ENCODE measurements at regions not wholly inside any gene's neighbourhood (a gene's known extent, or its start where the extent isn't known, plus 50 kb on each side); places are given as distances from the start of the nearest gene placed in this dataset.

DNA sequence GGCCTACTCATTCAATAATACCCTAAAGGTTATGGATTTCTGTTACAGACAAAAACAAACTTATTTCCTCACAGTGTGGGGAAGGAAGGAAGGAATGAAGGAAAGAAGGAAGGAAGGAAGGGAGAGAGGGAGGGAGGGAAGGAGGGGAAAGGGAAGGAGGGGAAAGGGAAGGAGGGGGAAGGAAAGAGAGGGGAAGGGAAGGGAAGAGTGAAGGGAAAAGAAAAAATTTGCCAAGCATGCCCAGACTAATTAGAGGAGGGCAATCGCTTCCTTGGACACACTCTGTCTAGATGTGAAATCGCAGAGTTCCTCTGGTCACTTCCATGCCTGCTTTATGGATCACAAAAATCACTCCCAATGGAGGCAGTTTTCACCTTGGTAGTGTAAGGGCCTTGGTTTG is 570.1 kb upstream of the SOX9 start:
- Histone ChIP-seq H4K20me1 (ENCODE audit: insufficient read depth, low read length) (no peaks in the 10 kb centered on the region), H3K27ac (ENCODE audit: low read depth, low read length, poor library complexity, severe bottlenecking) (no peak overlapping the region), H3K9me3 (ENCODE audit: low read length) (no peaks in the 10 kb centered on the region), H3K36me3 (ENCODE audit: insufficient read depth, low read length) (no peaks in the 10 kb centered on the region), H3F3A (ENCODE audit: insufficient read depth, low read length) (no peaks in the 10 kb centered on the region), H3K9ac (ENCODE audit: low read length) (no peak overlapping the region), H2AFZ (ENCODE audit: low read length) (no peak overlapping the region), H3K4me3 (ENCODE audit: low read depth, low read length, poor library complexity, severe bottlenecking) (no peak overlapping the region), H3K4me1 (ENCODE audit: insufficient read depth, low read length, severe bottlenecking) (no peaks in the 10 kb centered on the region), H3K27me3 (ENCODE audit: insufficient read depth, low read length) (no peaks in the 10 kb centered on the region), H3K9me2 (ENCODE audit: low read depth, low read length) (no peaks in the 10 kb centered on the region), H3K4me2 (ENCODE audit: low read length) (no peak overlapping the region), H3K79me2 (ENCODE audit: insufficient read depth, low read length) (no peaks in the 10 kb centered on the region)
- TF ChIP-seq, protein P1, sequence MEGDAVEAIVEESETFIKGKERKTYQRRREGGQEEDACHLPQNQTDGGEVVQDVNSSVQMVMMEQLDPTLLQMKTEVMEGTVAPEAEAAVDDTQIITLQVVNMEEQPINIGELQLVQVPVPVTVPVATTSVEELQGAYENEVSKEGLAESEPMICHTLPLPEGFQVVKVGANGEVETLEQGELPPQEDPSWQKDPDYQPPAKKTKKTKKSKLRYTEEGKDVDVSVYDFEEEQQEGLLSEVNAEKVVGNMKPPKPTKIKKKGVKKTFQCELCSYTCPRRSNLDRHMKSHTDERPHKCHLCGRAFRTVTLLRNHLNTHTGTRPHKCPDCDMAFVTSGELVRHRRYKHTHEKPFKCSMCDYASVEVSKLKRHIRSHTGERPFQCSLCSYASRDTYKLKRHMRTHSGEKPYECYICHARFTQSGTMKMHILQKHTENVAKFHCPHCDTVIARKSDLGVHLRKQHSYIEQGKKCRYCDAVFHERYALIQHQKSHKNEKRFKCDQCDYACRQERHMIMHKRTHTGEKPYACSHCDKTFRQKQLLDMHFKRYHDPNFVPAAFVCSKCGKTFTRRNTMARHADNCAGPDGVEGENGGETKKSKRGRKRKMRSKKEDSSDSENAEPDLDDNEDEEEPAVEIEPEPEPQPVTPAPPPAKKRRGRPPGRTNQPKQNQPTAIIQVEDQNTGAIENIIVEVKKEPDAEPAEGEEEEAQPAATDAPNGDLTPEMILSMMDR (IDR thresholded peaks at IDR 0.05; ENCODE audit: low read length): no peak
- TF ChIP-seq EZH2 (IDR thresholded peaks at IDR 0.05; ENCODE audit: borderline replicate concordance, low read length): no peak

DNA sequence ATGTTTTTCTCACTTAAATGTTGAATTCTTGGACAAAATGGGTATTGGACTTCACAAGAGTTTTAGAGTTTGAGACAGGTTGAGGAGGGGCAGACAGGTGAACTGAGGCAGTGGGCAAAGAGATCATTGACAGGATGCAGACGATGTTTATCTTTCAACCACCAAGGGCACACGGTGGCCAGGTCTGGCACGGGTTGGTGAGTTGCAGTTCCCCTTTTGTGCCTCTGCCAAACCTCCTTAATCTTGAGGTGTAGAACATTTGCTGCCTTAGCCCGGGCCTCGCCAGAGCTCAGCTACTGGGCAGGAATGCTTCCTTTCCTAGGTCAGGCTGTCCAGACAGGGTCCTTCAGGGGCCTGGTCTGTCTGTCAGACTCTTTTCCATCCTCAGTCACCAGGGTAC is 567.4 kb upstream of the SOX9 start:
- H3K4me1 ChIP-seq (ENCODE audit: insufficient read depth, low read length, severe bottlenecking): no peaks in the 10 kb centered on the region
- no peak overlapping the region for H2AFZ ChIP-seq (ENCODE audit: low read length)
- H3K9me3 ChIP-seq (ENCODE audit: low read length): no peaks in the 10 kb centered on the region
- no peak overlapping the region for H3K4me3 ChIP-seq (ENCODE audit: low read depth, low read length, poor library complexity, severe bottlenecking)
- no peaks in the 10 kb centered on the region for H3K27me3 ChIP-seq (ENCODE audit: insufficient read depth, low read length)
- TF ChIP-seq, protein P1 (IDR thresholded peaks at IDR 0.05; ENCODE audit: low read length): no peak
- TF ChIP-seq EZH2 (IDR thresholded peaks at IDR 0.05; ENCODE audit: borderline replicate concordance, low read length): no peak
- no peak overlapping the region for H3K27ac ChIP-seq (ENCODE audit: low read depth, low read length, poor library complexity, severe bottlenecking)
- no peaks in the 10 kb centered on the region for H3K36me3 ChIP-seq (ENCODE audit: insufficient read depth, low read length)
- H3K9ac ChIP-seq (ENCODE audit: low read length): no peak overlapping the region
- no peaks in the 10 kb centered on the region for H4K20me1 ChIP-seq (ENCODE audit: insufficient read depth, low read length)
- no peaks in the 10 kb centered on the region for H3K79me2 ChIP-seq (ENCODE audit: insufficient read depth, low read length)
- H3K9me2 ChIP-seq (ENCODE audit: low read depth, low read length): no peaks in the 10 kb centered on the region
- no peaks in the 10 kb centered on the region for H3F3A ChIP-seq (ENCODE audit: insufficient read depth, low read length)
- no peak overlapping the region for H3K4me2 ChIP-seq (ENCODE audit: low read length)

DNA sequence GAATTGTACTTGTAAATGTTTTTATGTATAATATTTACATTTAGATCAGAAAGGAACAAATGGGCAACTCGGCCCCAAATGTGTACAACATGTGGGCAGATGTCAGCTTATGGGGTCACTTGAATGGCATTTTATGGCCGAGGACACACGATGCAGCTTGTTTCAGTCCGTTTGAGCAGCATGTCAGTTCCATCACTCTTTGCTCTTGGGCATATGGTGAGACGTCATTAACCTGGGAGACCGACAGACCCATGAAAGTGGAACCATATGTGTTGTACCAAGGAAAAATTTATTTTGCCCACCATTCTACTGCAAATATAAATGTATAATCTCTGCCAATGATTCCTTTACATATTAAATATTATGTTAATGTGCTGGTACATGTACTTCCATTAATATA is 561.9 kb upstream of the SOX9 start:
- H3K79me2 ChIP-seq (ENCODE audit: insufficient read depth, low read length): no peaks in the 10 kb centered on the region

More for the DNA sequence above, 561.9 kb upstream of the SOX9 start:
- H3K27me3 ChIP-seq (ENCODE audit: insufficient read depth, low read length): no peaks in the 10 kb centered on the region
- no peaks in the 10 kb centered on the region for H3F3A ChIP-seq (ENCODE audit: insufficient read depth, low read length)
- H4K20me1 ChIP-seq (ENCODE audit: insufficient read depth, low read length): no peaks in the 10 kb centered on the region
- H3K9me3 ChIP-seq (ENCODE audit: low read length): no peaks in the 10 kb centered on the region
- H2AFZ ChIP-seq (ENCODE audit: low read length): no peak overlapping the region
- H3K9me2 ChIP-seq (ENCODE audit: low read depth, low read length): no peaks in the 10 kb centered on the region
- H3K4me1 ChIP-seq (ENCODE audit: insufficient read depth, low read length, severe bottlenecking): no peaks in the 10 kb centered on the region
- TF ChIP-seq, protein P1 (IDR thresholded peaks at IDR 0.05; ENCODE audit: low read length): no peak
- no peak for TF ChIP-seq EZH2 (IDR thresholded peaks at IDR 0.05; ENCODE audit: borderline replicate concordance, low read length)
- H3K4me2 ChIP-seq (ENCODE audit: low read length): no peak overlapping the region
- H3K9ac ChIP-seq (ENCODE audit: low read length): no peak overlapping the region
- H3K36me3 ChIP-seq (ENCODE audit: insufficient read depth, low read length): no peaks in the 10 kb centered on the region
- H3K4me3 ChIP-seq (ENCODE audit: low read depth, low read length, poor library complexity, severe bottlenecking): no peak overlapping the region
- no peak overlapping the region for H3K27ac ChIP-seq (ENCODE audit: low read depth, low read length, poor library complexity, severe bottlenecking)

All from OCI-LY1 (cell line).